GM10266 (cell line): ENCODE measurements at regions not wholly inside any gene's neighbourhood (a gene's known extent, or its start where the extent isn't known, plus 50 kb on each side); places are given as distances from the start of the nearest gene placed in this dataset.

Source experiments
- DNase-seq: peaks from one replicate; pipeline ENCODE4 v3.0.0; 2012; ENCODE audit errors: extremely low spot score
- CTCF ChIP-seq: IDR thresholded peaks from 2 replicates; pipeline ENCODE4 v1.5.1; 2012; ENCODE audit warnings: mild to moderate bottlenecking, low read depth; ENCODE audit not compliant: control insufficient read depth, insufficient read depth; ENCODE audit errors: missing control alignments

GRCh38 chr1:2866422-2867086 lies 65.1 kb upstream of the TTC34 start:
- TF ChIP-seq CTCF, result no peak
- DNase-seq, result no peak

GRCh38 chr1:2867087-2867425 lies 65.6 kb upstream of the TTC34 start:
- no peak for DNase-seq
- TF ChIP-seq CTCF, result no peak

- DNase-seq, result no peak
- TF ChIP-seq CTCF, result no peak
Measured at GRCh38 chr1:2867861-2868260, 66.4 kb upstream of the TTC34 start.

GRCh38 chr1:2868571-2869195 lies 67.2 kb upstream of the TTC34 start:
- DNase-seq, result no peak
- no peak for TF ChIP-seq CTCF

GRCh38 chr1:2871246-2871815 lies 69.8 kb upstream of the TTC34 start:
- no peak for DNase-seq
- TF ChIP-seq CTCF, result no peak

DNA sequence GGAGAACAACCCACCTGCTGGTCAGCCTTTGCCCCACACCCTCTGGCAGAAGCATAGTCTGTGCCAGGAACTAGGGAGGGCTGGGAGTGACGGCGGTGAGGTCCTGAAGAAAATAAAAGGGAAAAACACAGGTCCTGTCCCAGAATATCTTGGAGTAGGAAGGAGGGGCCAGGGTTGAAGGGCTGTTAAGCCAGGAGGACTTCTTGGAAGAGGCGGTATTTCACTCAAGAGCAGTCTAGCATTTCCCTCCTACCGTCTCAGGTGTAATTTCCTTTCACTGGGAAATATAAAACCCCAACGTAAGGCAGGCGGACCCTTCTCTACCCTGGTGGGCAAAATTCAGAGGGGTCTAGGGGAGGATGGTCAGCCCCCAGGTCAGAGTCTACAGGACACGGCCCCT lies 72.7 kb upstream of the TTC34 start:
- DNase-seq, result no peak
- TF ChIP-seq CTCF, result no peak
